AG04450 (cell line): ENCODE measurements at regions not wholly inside any gene's neighbourhood (a gene's known extent, or its start where the extent isn't known, plus 50 kb on each side); places are given as distances from the start of the nearest gene placed in this dataset.

ENCODE experiments used
- CTCF ChIA-PET: fragments of 300-600, 350-600 bp; formaldehyde crosslinking; extraction: SDS; loops from one replicate; lab custom pipeline; 2022; ENCODE audit warnings: antibody characterized with exemption, inconsistent platforms; lab: Charles Lee
- POLR2A ChIA-PET: fragments of 350-600 bp; formaldehyde crosslinking; extraction: SDS; loops from one replicate; lab custom pipeline; 2021; ENCODE audit warnings: antibody characterized with exemption, inconsistent platforms; lab: Yijun Ruan, JAX
- DNase-seq: peaks from one replicate; pipeline ENCODE4 v3.0.0-alpha.2; 2011; ENCODE audit warnings: low read depth, low spot score
- H3K27ac ChIP-seq: one replicate; pipeline ENCODE4 v1.5.1; 2012; ENCODE audit warnings: low read depth, low read length, control low read depth
- H3K27me3 ChIP-seq: one replicate; pipeline ENCODE4 v1.6.0; 2012; ENCODE audit warnings: low read length; ENCODE audit not compliant: control insufficient read depth, insufficient read depth
- H3K4me3 ChIP-seq: 2 replicates; pipeline ENCODE4 v1.5.1; 2011; ENCODE audit warnings: mild to moderate bottlenecking, low read depth, low read length, control low read depth
- H3K9me3 ChIP-seq: 2 replicates; pipeline ENCODE4 v1.5.1; 2012; ENCODE audit warnings: low read length; ENCODE audit not compliant: control insufficient read depth, insufficient read depth
- TF ChIP-seq, protein P1 (sequence below): IDR thresholded peaks from 2 replicates; pipeline ENCODE4 v1.5.1; 2011; ENCODE audit warnings: low read depth, low read length, control low read depth, inconsistent platforms

DNA sequence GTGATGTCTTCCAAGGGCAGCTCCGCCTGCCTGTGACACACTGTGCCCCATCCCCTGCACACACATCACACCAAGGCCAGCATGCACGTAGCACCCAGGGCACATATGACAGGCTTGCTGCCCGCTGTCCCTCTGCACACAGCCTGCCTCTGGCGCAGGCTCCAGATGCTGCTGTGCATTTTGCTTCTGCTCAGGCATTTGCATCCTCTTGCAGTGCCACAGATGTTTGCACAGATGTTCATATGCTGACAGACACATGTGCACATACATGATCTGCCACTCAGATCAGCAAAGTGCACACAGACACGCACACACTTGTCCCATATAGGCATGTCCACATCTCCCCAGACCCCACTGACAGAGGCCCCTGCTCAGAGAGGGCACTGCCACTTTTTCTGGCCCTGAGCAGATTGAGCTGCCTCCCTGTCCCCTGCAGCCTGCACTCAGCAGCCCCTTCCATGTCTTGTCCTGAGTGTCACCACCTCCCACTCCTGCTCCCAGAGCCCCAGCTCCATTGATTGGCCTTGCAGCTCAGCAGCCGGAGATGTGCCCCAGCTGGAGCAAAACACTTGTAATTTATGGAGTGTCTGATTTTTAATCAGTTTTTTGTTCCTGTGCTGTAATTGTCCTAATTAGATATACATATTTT lies 115.1 kb upstream of the RPL38 start:
- H3K27ac ChIP-seq = no peak overlapping the region
- POLR2A ChIA-PET = no interaction called here
- CTCF ChIA-PET = no interaction called here
- no peak overlapping the region for H3K4me3 ChIP-seq
- DNase-seq = no peak
- no peaks in the 10 kb centered on the region for H3K27me3 ChIP-seq
- H3K9me3 ChIP-seq = peaks cover 21% of the 10 kb centered on the region
- TF ChIP-seq, protein P1, sequence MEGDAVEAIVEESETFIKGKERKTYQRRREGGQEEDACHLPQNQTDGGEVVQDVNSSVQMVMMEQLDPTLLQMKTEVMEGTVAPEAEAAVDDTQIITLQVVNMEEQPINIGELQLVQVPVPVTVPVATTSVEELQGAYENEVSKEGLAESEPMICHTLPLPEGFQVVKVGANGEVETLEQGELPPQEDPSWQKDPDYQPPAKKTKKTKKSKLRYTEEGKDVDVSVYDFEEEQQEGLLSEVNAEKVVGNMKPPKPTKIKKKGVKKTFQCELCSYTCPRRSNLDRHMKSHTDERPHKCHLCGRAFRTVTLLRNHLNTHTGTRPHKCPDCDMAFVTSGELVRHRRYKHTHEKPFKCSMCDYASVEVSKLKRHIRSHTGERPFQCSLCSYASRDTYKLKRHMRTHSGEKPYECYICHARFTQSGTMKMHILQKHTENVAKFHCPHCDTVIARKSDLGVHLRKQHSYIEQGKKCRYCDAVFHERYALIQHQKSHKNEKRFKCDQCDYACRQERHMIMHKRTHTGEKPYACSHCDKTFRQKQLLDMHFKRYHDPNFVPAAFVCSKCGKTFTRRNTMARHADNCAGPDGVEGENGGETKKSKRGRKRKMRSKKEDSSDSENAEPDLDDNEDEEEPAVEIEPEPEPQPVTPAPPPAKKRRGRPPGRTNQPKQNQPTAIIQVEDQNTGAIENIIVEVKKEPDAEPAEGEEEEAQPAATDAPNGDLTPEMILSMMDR = no peak

DNA sequence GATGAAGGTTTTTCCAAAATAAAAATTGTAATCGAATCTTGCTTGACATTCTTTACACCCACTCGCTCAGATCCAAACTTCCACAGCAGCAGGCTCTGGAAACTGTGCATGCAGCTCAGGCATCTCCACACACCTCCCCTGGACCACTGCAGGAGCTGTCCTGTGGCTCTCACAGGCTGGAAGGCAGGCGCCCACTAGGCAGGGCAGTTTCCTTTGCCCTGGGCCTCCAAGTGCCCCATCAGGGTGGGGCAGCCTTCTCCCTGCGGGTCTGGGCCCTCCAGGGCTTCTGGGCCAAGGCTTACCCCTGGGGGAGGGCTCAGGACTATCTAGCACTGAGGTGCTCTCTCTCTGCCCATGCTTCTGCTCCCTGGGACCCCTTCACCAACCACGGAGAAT lies 114.5 kb upstream of the RPL38 start:
- ChIA-PET CTCF (interaction anchor here (1.1 kb wide), 1 partner anchor 111 kb away, joined by 5 read pairs; no protein-coding TSS in a partner anchor), POLR2A (no interaction called here)
- TF ChIP-seq, protein P1 = no peak
- no peak overlapping the region for H3K27ac ChIP-seq
- no peak for DNase-seq
- H3K9me3 ChIP-seq = peaks cover 21% of the 10 kb centered on the region
- no peaks in the 10 kb centered on the region for H3K27me3 ChIP-seq
- no peak overlapping the region for H3K4me3 ChIP-seq

DNA sequence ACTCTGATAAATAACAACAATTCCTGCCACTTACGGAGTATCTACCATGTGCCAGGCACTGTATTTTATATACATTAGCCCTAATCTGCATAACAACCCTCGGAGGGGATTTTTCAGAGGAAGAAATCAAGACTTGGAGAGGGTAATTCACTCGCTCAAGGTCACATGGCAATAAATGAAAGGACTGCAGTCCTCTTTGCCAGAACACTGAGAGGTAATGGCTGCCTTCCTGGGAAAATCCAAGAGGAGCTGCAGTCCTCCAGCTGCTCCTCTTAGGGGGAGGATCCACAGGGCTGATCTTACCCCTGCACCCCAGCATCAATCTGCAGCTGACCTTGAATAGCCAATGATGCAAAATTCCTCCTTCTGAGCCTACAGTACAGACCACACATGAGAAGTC lies 114.1 kb upstream of the RPL38 start:
- peaks cover 21% of the 10 kb centered on the region for H3K9me3 ChIP-seq
- ChIA-PET CTCF (interaction anchor here (1.1 kb wide), 2 partner anchors 25 to 110 kb away, joined by 3 to 5 read pairs; no protein-coding TSS in a partner anchor), POLR2A (no interaction called here)
- no peaks in the 10 kb centered on the region for H3K27me3 ChIP-seq
- no peak for DNase-seq
- H3K27ac ChIP-seq = no peak overlapping the region
- no peak overlapping the region for H3K4me3 ChIP-seq
- TF ChIP-seq, protein P1 = no peak

DNA sequence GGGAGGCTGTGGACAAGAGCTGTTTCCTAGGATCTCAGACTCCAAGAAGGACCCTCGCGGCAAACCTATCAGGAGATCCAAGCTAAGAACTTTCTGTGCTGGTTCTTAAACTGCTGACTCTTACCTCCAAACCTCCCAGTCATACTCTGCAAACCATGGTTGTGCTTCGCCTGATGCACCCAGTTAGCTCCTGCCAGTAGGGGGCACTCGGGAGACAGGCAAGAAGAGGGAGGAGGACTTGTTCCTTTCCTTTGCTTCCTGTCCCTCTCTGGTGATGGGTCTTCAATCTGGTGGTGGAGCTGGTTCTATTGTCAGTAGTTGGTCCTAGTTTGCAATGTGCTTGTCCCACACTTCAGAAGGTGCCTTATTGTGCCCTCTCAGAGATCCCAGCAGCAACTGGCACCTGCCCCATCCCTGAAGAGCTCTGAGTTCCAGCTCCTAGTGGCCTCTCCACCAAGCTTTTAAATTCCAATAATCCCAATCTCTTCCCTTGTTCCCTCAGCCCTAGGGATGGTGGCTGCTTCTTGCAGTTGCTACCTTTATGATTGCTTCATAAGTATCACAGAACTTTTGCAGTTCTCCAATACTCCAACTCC lies 113.5 kb upstream of the RPL38 start:
- POLR2A ChIA-PET = no interaction called here

More for the DNA sequence above, 113.5 kb upstream of the RPL38 start:
- Histone ChIP-seq H3K9me3 (peaks cover 21% of the 10 kb centered on the region), H3K27me3 (no peaks in the 10 kb centered on the region), H3K4me3 (no peak overlapping the region), H3K27ac (no peak overlapping the region)
- CTCF ChIA-PET = interaction anchor here (0.7 to 1.1 kb wide), 3 partner anchors 17 to 110 kb away, joined by 3 to 5 read pairs (median 3); no protein-coding TSS in a partner anchor
- TF ChIP-seq, protein P1 = peak; percentile 55
- DNase-seq = no peak
